SIG-M5 (cell line): ENCODE measurements at regions not wholly inside any gene's neighbourhood (a gene's known extent, or its start where the extent isn't known, plus 50 kb on each side); places are given as distances from the start of the nearest gene placed in this dataset.
"Not testable (repeated sequence)": the region's sequence is repeated elsewhere in the genome, so short reads cannot be mapped to it uniquely, and the experiment has no call there.

ENCODE experiments used
- DNase-seq: peaks from one replicate; lab custom pipeline; 2025; lab: John Stamatoyannopoulos, UW

GRCh38 chr14:34381304-34381703 is 80.7 kb downstream of the SPTSSA start:
- DNase-seq = not testable (repeated sequence)

- DNase-seq = no peak
These were observed 81.6 kb downstream of the SPTSSA start for GRCh38 chr14:34380471-34380845.

- DNase-seq = no peak
These were observed 82.1 kb downstream of the SPTSSA start for GRCh38 chr14:34379816-34380470.

GRCh38 chr14:34376649-34377267 is 85.3 kb downstream of the SPTSSA start:
- no peak for DNase-seq

GRCh38 chr14:34374998-34375740 is 86.9 kb downstream of the SPTSSA start:
- DNase-seq = no peak

- no peak for DNase-seq
These were observed 88.8 kb downstream of the SPTSSA start for GRCh38 chr14:34373191-34373590.

GRCh38 chr14:34372786-34373185 is 89.3 kb downstream of the SPTSSA start:
- DNase-seq = no peak

- no peak for DNase-seq
These were observed 92.4 kb downstream of the SPTSSA start for GRCh38 chr14:34369648-34370030.

GRCh38 chr14:34368971-34369647 is 92.9 kb downstream of the SPTSSA start:
- DNase-seq = no peak

- DNase-seq = peak; percentile 83
These were observed 93.7 kb downstream of the SPTSSA start for GRCh38 chr14:34368115-34368970.

- no peak for DNase-seq
These were observed 96.6 kb downstream of the SPTSSA start for GRCh38 chr14:34365309-34365915.

- no peak for DNase-seq
These were observed 97.8 kb downstream of the SPTSSA start for GRCh38 chr14:34364201-34364600.

- DNase-seq = no peak
These were observed 98.3 kb downstream of the SPTSSA start for GRCh38 chr14:34363733-34364134.

- no peak for DNase-seq
These were observed 99.3 kb downstream of the SPTSSA start for GRCh38 chr14:34362641-34363251.

GRCh38 chr14:34361504-34362011 is 100.5 kb downstream of the SPTSSA start:
- DNase-seq = no peak

GRCh38 chr14:34359420-34360117 is 102.5 kb downstream of the SPTSSA start:
- DNase-seq = no peak

- DNase-seq = peak; percentile 18
These were observed 105.8 kb downstream of the SPTSSA start for GRCh38 chr14:34356264-34356654.

GRCh38 chr14:34355584-34356263 is 106.3 kb downstream of the SPTSSA start:
- no peak for DNase-seq

- DNase-seq = no peak
These were observed 107.5 kb downstream of the SPTSSA start for GRCh38 chr14:34354556-34354955.
